HG02798 (cell line): ENCODE measurements at regions not wholly inside any gene's neighbourhood (a gene's known extent, or its start where the extent isn't known, plus 50 kb on each side); places are given as distances from the start of the nearest gene placed in this dataset.
"Not testable (repeated sequence)": the region's sequence is repeated elsewhere in the genome, so short reads cannot be mapped to it uniquely, and the experiment has no call there.

Experiments used
- ATAC-seq: cut with Tn5 transposase; IDR thresholded peaks from one replicate; pipeline ENCODE4 v1.9.1; 2021; ENCODE audit warnings: mild to moderate bottlenecking; ENCODE audit not compliant: unreplicated experiment, poor library complexity

DNA sequence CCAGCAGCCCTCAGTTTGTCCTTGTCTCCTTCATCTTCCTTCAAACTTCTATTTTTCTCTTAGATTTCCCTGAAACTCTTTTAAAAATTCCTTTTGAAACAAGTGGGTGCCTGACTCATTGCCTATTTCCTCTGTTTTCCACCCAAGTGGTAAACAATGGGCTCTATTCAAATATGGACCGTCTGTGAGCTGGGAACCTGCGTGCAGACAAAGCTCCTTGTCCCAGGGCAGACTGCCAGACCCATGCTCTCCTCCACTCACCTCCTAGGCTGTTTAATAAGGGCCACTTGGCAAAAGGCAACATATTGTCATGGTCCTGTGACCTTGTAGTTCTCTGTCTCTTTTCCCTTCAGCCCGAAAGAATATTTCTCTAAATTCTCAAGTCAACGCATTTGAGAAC, 332.7 kb upstream of the THBS1 start:
- ATAC-seq, result no peak

- no peak for ATAC-seq
Observed at GRCh38 chr15:39250001-39250400, 330.9 kb upstream of the THBS1 start.

DNA sequence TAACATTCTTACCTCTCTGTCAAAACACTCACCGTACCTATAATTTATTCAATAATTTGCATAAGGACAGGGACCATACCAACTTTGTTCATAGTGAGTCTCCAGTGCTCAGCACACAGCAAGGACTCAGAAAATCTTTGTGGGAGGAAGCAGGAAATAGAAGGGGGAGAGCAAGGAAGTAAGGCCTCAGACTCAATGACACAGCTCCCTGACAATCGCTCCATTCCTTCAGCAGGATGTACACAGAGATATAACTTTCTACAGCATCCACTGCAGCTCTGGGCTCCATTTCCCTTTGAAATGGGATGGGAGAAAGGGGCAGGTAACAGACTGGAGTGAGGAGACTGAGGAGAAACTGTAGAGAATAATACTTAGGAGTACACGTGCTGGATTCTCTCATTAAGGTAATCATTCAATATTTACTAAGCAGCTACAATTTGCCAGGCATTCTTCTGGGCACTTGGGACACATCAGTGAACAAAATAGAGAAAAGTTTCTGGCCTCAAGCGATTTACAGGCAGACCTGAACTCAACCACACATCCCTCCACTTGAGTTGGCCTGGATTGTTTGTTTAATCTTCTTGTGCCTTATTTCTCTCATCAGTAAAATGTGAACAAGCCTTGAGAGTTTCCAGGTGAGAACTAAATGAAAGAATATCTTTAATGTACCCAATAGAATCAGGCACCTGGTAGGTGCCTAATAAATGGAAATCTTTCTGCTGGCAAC, 330.3 kb upstream of the THBS1 start:
- no peak for ATAC-seq

DNA sequence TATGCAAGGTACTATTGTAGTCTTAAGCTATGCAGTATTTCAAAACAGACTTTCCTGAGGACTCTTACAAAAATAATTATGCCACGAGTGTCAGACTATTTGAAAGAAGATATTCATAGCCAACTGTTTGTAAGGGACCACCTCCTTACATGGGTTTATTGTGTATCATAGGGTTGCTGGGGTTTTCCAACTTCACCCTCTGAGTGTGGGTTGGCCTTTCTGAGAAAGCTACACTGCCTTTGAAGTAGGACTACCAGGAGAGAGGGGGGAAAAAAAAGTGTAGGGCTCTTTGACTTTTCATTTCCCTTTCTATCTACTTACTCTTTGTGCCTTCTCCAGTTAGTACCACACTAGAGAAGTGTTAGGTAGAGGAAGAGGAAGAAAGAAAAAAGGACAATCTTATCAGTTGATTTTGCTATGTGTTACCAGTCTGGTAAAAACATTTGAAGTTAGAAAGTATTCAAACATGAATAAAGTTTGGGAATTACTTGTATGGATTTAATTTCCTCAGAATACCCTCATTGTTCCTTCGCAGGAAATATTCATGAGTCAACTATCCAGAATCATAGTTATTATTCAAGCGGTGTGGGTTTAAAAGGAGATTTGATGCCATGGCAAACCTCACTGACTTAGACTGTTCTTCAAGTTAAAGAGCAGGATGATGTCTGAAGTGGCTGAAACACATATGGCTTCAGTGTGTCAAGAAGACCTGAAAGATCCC, 329.3 kb upstream of the THBS1 start:
- no peak for ATAC-seq

- no peak for ATAC-seq
Observed at GRCh38 chr15:39252134-39252470, 328.8 kb upstream of the THBS1 start.

DNA sequence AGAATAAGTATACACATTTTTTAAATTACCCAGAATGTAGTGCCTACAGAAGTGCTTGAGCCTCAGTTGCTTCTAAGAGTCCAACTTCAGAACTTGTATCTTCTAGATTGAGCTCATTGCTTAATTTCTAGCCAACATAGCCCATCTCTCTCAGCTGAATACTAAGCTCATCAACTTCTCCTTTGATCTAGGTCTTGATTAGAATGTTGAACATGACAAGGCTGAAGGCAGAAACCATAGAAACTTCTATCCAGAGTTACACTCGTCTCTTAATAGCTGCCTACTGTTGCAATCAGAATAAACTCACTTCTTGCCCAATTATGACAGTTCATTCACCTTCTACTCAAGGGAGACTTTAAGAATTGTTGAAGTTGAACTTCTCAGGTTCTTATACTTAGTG, 327.3 kb upstream of the THBS1 start:
- ATAC-seq, result no peak

GRCh38 chr15:39254181-39254580, 326.7 kb upstream of the THBS1 start:
- no peak for ATAC-seq

DNA sequence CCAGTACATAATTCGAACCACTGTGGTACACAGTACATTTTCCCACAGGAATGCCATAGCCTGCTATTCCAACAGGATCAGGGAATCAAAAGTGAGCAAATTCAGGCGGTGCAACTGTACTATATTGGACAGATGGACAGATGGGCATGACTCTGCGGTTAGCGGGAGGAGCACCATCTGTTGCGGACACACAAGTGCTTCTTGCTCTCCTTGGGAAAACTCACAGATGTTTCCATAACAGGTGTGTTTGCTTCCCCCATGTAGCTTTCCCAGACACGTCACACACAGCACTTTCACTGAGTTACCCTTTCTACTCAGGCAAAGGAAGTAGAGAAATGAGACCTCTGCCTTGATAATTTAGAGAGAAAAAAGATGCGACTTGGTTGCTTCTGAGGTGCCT, 325.1 kb upstream of the THBS1 start:
- ATAC-seq, result no peak

DNA sequence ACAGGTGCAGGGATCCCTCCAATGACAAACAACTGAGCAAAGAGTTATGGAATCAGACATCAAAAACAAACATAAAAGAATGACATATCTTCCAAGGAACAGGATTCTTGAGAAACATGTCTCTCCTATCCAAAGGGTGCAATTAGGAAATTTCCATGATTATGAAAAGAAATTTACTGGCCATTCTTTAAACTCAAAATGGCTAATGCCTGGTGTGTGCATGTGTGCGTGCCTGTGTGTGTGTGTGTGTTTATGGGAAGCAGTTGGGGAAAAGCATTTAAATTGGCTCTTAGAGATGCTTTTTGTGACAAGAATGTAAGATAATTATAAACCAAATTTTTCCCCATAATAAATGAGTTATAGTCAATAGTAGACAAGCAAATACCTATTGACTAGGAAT, 320.5 kb upstream of the THBS1 start:
- no peak for ATAC-seq

- no peak for ATAC-seq
Observed at GRCh38 chr15:39260791-39261190, 320.1 kb upstream of the THBS1 start.

- not testable (repeated sequence) for ATAC-seq
Observed at GRCh38 chr15:39261397-39262183, 319.3 kb upstream of the THBS1 start.

GRCh38 chr15:39262995-39263772, 317.7 kb upstream of the THBS1 start:
- not testable (repeated sequence) for ATAC-seq

GRCh38 chr15:39265261-39265660, 315.6 kb upstream of the THBS1 start:
- no peak for ATAC-seq

DNA sequence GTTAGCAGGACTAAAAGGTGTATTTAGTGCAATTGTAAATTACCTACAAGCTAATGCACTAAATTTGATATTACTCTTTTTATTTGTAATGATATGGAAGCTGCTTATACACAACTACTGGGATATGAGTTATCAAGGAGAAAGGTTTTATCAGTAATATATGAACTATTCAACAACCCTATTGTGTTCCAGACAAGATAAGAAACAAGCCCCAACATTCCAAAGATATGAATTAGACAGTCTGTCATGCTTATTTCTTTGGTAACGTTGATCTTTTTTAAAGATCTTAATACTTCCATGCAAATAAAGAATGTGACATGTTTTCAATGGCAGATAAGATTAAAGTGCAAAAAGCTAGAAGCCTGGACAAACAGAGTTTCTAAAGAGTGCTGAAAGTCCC, 314.0 kb upstream of the THBS1 start:
- no peak for ATAC-seq

GRCh38 chr15:39267685-39268084, 313.2 kb upstream of the THBS1 start:
- no peak for ATAC-seq

DNA sequence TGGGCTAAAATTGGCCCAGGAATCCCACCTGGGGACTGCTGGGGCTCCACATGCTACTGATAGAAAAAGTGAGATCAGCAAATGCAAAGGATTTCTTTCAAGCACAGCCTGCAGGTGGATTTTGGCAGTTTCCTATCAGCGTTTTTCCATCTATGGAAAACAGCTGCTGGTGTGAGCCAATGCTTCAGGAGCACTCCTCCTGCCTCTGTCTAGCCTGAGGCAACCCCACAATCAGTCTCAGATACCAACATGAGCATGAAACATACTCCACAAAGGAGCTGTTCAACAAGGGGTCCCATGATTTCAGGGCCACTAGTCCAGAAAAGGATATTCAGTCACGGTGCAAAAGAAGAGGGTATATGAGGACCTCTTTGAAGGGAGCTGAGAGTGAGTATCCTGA, 311.5 kb upstream of the THBS1 start:
- no peak for ATAC-seq

GRCh38 chr15:39269821-39270220, 311.1 kb upstream of the THBS1 start:
- ATAC-seq, result no peak

DNA sequence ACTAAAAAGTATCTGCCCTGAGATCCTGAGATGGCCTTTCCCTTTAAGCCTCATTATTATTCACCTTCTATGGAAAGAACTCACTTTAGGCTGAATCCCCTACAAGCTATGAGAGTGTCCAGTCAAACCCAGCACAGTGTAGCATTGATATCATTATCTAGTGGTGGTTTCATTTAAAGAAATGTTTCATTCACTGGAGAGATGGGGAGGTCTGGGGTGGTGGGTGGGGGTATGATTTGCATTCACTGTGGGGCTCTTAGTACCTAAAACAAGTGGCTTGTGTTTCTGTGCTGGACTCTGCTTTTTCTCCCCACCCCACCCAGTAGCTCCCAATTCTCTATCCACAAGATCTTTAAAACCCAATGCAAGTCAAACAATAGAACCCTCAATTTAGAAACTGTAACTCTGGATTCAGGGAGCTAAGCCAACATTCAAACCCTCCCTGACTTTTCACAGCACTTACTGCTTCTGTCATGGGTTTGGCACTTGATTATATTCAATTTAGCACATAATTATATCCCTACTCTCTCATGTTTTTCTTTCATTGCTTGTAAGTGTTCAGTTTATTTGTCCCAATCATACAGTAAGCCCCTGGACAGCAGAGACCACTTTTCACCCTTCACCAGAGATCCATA, 310.5 kb upstream of the THBS1 start:
- no peak for ATAC-seq

DNA sequence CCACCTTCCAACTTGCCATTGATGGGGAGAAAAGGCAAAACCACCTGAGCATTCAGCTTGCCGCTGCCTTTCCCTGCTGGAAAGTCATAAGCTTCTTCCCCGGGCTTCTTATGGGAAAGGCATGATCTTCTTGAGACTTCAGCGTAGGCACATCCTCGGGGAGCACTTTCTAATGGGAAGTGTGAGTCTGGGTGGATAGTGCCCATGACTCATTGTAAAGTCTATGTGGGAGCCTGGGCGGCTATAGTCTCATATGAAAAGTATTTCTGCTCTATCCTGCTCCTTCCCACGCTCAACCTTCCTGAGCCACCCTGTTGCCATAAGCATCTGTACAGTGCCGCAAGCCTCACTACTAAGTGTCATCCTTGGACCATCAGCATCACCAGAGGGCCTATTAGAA, 309.9 kb upstream of the THBS1 start:
- no peak for ATAC-seq

GRCh38 chr15:39272901-39273300, 308.0 kb upstream of the THBS1 start:
- ATAC-seq, result no peak
